Stomach (tissue), 4 donors: ENCODE measurements at regions not wholly inside any gene's neighbourhood (a gene's known extent, or its start where the extent isn't known, plus 50 kb on each side); places are given as distances from the start of the nearest gene placed in this dataset.

ENCODE experiments used
- EP300 ChIP-seq: sonication (generic); formaldehyde crosslinking; IDR thresholded peaks from one replicate; pipeline ENCODE4 v1.6.1; 2017; ENCODE audit warnings: antibody characterized with exemption
- POLR2A ChIP-seq, 4 donors: fragments of 450-650 bp; IDR thresholded peaks; one replicate each; pipeline ENCODE4 v1.6.1; 2016; ENCODE audit warnings: antibody characterized with exemption in 4 of 4, control low read depth in 2 of 4, mild to moderate bottlenecking in 1 of 4, moderate library complexity in 1 of 4
- POLR2AphosphoS5 ChIP-seq, 3 donors: sonication (generic); formaldehyde crosslinking; IDR thresholded peaks; one replicate each; pipeline ENCODE4 v1.6.1; 2016; ENCODE audit warnings: antibody characterized with exemption in 3 of 3
- TF ChIP-seq, protein P1 (sequence below), 7 experiments: fragments of 450-650 bp in 4 of 7; fragments of 200-600 bp in 3 of 7; sonication (generic) in 3 of 7; IDR thresholded peaks; one replicate each; pipeline ENCODE4 v1.5.1; 2016 to 2019; ENCODE audit warnings: antibody characterized with exemption in 7 of 7, control low read depth in 2 of 7, mild to moderate bottlenecking in 1 of 7

DNA sequence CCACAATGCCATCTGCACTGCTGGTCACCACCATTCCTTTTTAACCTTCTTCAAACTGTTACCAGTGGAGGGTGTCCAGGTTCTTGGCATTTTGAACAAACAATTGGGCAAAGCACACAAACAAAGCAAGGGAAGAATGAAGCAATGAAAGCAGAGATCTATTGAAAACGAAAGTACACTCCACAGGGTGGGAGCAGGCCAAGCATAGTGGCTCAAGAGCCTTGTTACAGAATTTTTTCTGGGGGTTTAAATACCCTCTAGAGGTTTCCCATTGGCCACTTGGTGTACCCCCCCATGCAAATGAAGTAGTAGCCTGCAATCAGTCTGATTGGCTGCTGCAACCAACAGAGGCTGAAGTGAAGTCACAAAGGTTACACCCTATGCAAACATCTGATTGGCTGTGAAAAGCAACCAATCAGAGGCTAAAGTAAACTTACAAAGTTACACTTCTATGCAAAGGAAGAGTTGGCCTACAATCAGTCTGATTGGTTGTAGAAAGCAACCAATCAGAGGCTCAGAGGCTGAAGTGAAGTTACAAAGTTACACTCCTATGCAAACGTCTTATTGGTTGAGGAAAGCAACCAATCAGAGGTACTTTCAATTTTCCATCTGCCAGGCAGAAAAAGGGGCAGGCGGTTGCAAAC, 103.2 kb upstream of the WAC start:
- TF ChIP-seq, protein P1, sequence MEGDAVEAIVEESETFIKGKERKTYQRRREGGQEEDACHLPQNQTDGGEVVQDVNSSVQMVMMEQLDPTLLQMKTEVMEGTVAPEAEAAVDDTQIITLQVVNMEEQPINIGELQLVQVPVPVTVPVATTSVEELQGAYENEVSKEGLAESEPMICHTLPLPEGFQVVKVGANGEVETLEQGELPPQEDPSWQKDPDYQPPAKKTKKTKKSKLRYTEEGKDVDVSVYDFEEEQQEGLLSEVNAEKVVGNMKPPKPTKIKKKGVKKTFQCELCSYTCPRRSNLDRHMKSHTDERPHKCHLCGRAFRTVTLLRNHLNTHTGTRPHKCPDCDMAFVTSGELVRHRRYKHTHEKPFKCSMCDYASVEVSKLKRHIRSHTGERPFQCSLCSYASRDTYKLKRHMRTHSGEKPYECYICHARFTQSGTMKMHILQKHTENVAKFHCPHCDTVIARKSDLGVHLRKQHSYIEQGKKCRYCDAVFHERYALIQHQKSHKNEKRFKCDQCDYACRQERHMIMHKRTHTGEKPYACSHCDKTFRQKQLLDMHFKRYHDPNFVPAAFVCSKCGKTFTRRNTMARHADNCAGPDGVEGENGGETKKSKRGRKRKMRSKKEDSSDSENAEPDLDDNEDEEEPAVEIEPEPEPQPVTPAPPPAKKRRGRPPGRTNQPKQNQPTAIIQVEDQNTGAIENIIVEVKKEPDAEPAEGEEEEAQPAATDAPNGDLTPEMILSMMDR (IDR thresholded peaks at IDR 0.05): no peak
- no peak for TF ChIP-seq POLR2A (IDR thresholded peaks at IDR 0.05)
- TF ChIP-seq POLR2AphosphoS5 (IDR thresholded peaks at IDR 0.05): no peak
- no peak for TF ChIP-seq EP300
